ENCODE measurements at regions not wholly inside any gene's neighbourhood (a gene's known extent, or its start where the extent isn't known, plus 50 kb on each side); places are given as distances from the start of the nearest gene placed in this dataset.

DNA sequence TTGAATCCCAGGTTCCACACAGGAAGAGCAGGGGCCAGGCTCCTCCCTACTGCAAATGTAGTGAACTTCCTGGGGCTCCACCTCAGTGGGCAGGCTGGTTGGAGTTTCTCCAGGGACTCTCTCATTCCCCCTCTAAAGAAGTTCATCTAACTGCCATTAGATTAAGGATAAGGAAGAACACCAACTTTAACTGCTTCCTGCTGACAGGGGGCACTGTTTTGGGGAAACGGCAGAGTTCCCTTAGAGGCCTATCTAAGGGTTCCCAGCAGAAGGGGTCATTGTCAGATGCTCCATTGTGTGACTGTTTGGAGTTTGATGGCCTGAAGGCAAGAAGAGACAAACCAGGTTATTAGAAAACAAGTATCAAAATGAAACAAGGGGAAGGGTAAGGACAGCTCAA is 2159.7 kb upstream of the PIK3C3 start:
- no peak for TF ChIP-seq POLR2A (IDR thresholded peaks at IDR 0.05)
- TF ChIP-seq, protein P1, sequence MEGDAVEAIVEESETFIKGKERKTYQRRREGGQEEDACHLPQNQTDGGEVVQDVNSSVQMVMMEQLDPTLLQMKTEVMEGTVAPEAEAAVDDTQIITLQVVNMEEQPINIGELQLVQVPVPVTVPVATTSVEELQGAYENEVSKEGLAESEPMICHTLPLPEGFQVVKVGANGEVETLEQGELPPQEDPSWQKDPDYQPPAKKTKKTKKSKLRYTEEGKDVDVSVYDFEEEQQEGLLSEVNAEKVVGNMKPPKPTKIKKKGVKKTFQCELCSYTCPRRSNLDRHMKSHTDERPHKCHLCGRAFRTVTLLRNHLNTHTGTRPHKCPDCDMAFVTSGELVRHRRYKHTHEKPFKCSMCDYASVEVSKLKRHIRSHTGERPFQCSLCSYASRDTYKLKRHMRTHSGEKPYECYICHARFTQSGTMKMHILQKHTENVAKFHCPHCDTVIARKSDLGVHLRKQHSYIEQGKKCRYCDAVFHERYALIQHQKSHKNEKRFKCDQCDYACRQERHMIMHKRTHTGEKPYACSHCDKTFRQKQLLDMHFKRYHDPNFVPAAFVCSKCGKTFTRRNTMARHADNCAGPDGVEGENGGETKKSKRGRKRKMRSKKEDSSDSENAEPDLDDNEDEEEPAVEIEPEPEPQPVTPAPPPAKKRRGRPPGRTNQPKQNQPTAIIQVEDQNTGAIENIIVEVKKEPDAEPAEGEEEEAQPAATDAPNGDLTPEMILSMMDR (IDR thresholded peaks at IDR 0.05) = no peak
